ENCODE measurements at regions not wholly inside any gene's neighbourhood (a gene's known extent, or its start where the extent isn't known, plus 50 kb on each side); places are given as distances from the start of the nearest gene placed in this dataset.

DNA sequence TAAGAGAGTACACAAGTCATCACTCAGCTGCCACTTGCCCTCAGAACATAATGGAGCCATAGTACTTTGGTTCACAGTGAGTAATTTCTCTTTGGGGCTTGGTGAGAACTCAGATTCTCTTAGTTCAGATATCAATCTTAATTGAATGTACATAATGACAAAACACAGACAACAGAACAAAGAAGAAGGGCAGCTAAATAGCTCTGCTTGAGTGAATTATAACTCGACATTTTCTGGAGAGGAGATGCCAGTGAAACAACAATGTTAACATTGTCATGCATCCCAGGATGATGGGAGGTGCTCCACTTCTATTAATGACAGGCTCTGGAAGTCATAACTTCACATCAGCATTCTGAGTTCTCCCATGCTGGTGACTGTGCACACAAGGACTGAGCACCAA is 508.1 kb downstream of the TMEM135 start:
- H3K36me3 ChIP-seq (replicated peaks; ENCODE audit: insufficient read depth, low read length), result no peaks in the 10 kb centered on the region
- no peaks in the 10 kb centered on the region for H3K9me3 ChIP-seq (replicated peaks; ENCODE audit: insufficient read depth, low read length)
- H3K27me3 ChIP-seq (replicated peaks; ENCODE audit: insufficient read depth, low read length), result no peaks in the 10 kb centered on the region
- no peaks in the 10 kb centered on the region for H4K20me1 ChIP-seq (ENCODE audit: insufficient read depth, low read length)
- TF ChIP-seq, protein P1, sequence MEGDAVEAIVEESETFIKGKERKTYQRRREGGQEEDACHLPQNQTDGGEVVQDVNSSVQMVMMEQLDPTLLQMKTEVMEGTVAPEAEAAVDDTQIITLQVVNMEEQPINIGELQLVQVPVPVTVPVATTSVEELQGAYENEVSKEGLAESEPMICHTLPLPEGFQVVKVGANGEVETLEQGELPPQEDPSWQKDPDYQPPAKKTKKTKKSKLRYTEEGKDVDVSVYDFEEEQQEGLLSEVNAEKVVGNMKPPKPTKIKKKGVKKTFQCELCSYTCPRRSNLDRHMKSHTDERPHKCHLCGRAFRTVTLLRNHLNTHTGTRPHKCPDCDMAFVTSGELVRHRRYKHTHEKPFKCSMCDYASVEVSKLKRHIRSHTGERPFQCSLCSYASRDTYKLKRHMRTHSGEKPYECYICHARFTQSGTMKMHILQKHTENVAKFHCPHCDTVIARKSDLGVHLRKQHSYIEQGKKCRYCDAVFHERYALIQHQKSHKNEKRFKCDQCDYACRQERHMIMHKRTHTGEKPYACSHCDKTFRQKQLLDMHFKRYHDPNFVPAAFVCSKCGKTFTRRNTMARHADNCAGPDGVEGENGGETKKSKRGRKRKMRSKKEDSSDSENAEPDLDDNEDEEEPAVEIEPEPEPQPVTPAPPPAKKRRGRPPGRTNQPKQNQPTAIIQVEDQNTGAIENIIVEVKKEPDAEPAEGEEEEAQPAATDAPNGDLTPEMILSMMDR (IDR thresholded peaks at IDR 0.05; ENCODE audit: low read length), result no peak
- TF ChIP-seq EZH2 (optimal IDR thresholded peaks at IDR 0.05; ENCODE audit: low read depth, low read length), result no peak
- TF ChIP-seq EZH2phosphoT487 (IDR thresholded peaks at IDR 0.05; ENCODE audit: low read length), result no peak
- H2AFZ ChIP-seq (ENCODE audit: low read length), result no peak overlapping the region
- 0 out of 2 replicates have a peak, but pooled peaks cover 3% of the 10 kb centered on the region for H3K9me2 ChIP-seq (replicated peaks; ENCODE audit: insufficient read depth, low read length)
- no peak overlapping the region for H3K9ac ChIP-seq (ENCODE audit: low read length)
- H3K4me3 ChIP-seq (ENCODE audit: low read length), result no peak overlapping the region
- H3F3A ChIP-seq (ENCODE audit: insufficient read depth, low read length), result no peaks in the 10 kb centered on the region
- no peaks in the 10 kb centered on the region for H3K4me1 ChIP-seq (ENCODE audit: low read length)
- no peak overlapping the region for H3K4me2 ChIP-seq (ENCODE audit: low read depth, low read length)
- no peak overlapping the region for H3K27ac ChIP-seq (ENCODE audit: low read length)
- no peak for DNase-seq
- H3K79me2 ChIP-seq (ENCODE audit: low read length), result no peaks in the 10 kb centered on the region

DNA sequence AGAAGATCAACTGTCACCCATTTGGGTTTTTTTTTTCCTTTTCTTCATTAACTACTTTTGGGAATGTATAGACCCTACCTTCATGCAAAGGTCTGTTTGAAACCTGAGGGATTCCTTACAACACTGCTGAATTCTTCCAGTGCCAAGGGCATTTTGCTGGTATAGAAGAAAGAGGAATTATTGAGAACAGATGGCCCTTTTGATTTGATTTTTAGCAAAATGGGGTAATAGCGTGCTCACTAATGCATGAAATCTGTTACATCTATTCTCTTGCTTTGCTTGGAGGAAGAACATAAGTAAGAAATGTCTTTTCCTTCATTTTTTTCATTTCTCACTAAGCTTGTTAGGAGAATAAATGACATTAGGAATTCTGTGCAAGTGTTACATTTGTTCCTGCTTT is 501.9 kb downstream of the TMEM135 start:
- no peaks in the 10 kb centered on the region for H3K36me3 ChIP-seq (replicated peaks; ENCODE audit: insufficient read depth, low read length)
- TF ChIP-seq EZH2 (optimal IDR thresholded peaks at IDR 0.05; ENCODE audit: low read depth, low read length) (no peak), EZH2phosphoT487 (IDR thresholded peaks at IDR 0.05; ENCODE audit: low read length) (no peak)
- TF ChIP-seq, protein P1 (IDR thresholded peaks at IDR 0.05; ENCODE audit: low read length), result no peak
- no peak overlapping the region for H3K4me2 ChIP-seq (ENCODE audit: low read depth, low read length)
- no peak overlapping the region for H3K9ac ChIP-seq (ENCODE audit: low read length)
- H3K27me3 ChIP-seq (replicated peaks; ENCODE audit: insufficient read depth, low read length), result no peaks in the 10 kb centered on the region
- no peak for DNase-seq
- H3K4me1 ChIP-seq (ENCODE audit: low read length), result no peaks in the 10 kb centered on the region
- H4K20me1 ChIP-seq (ENCODE audit: insufficient read depth, low read length), result no peaks in the 10 kb centered on the region
- no peaks in the 10 kb centered on the region for H3K9me3 ChIP-seq (replicated peaks; ENCODE audit: insufficient read depth, low read length)
- H2AFZ ChIP-seq (ENCODE audit: low read length), result no peak overlapping the region
- no peaks in the 10 kb centered on the region for H3K79me2 ChIP-seq (ENCODE audit: low read length)
- H3K9me2 ChIP-seq (replicated peaks; ENCODE audit: insufficient read depth, low read length), result no peaks in the 10 kb centered on the region
- H3F3A ChIP-seq (ENCODE audit: insufficient read depth, low read length), result no peaks in the 10 kb centered on the region
- no peak overlapping the region for H3K27ac ChIP-seq (ENCODE audit: low read length)
- no peak overlapping the region for H3K4me3 ChIP-seq (ENCODE audit: low read length)

DNA sequence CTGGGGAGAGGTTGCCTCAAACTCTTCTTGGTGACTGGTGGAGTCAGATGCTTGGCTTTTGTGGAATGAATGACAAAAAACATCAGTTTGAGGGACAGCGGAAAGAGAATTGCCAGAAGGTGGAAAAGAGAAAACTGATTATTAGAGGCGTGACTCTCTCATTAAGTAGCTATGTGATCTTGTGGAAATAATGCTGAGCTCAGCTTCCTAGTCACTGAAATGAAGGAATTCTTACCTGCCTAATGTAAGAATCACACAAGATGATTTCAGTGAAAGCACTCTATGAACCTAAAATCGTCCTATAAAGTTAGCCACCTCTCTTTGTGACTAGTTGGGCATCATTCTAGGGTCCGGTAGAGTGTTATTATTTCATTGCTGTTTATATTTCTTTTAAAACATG is 498.8 kb downstream of the TMEM135 start:
- no peaks in the 10 kb centered on the region for H3K9me2 ChIP-seq (replicated peaks; ENCODE audit: insufficient read depth, low read length)
- no peaks in the 10 kb centered on the region for H3K9me3 ChIP-seq (replicated peaks; ENCODE audit: insufficient read depth, low read length)
- DNase-seq, result no peak
- H3K4me1 ChIP-seq (ENCODE audit: low read length), result no peaks in the 10 kb centered on the region
- H3K4me3 ChIP-seq (ENCODE audit: low read length), result no peak overlapping the region
- no peaks in the 10 kb centered on the region for H3K36me3 ChIP-seq (replicated peaks; ENCODE audit: insufficient read depth, low read length)
- no peak overlapping the region for H3K9ac ChIP-seq (ENCODE audit: low read length)
- no peaks in the 10 kb centered on the region for H3F3A ChIP-seq (ENCODE audit: insufficient read depth, low read length)
- no peaks in the 10 kb centered on the region for H3K27me3 ChIP-seq (replicated peaks; ENCODE audit: insufficient read depth, low read length)
- H2AFZ ChIP-seq (ENCODE audit: low read length), result no peak overlapping the region
- H3K79me2 ChIP-seq (ENCODE audit: low read length), result no peaks in the 10 kb centered on the region
- TF ChIP-seq EZH2phosphoT487 (IDR thresholded peaks at IDR 0.05; ENCODE audit: low read length) (no peak), EZH2 (optimal IDR thresholded peaks at IDR 0.05; ENCODE audit: low read depth, low read length) (no peak)
- TF ChIP-seq, protein P1 (IDR thresholded peaks at IDR 0.05; ENCODE audit: low read length), result no peak
- H3K4me2 ChIP-seq (ENCODE audit: low read depth, low read length), result no peak overlapping the region
- H4K20me1 ChIP-seq (ENCODE audit: insufficient read depth, low read length), result no peaks in the 10 kb centered on the region
- H3K27ac ChIP-seq (ENCODE audit: low read length), result no peak overlapping the region

All from MM.1S (cell line).